IMR-90 (cell line): ENCODE measurements at regions not wholly inside any gene's neighbourhood (a gene's known extent, or its start where the extent isn't known, plus 50 kb on each side); places are given as distances from the start of the nearest gene placed in this dataset.

Experiments
- ATAC-seq: fragments of 200-7000 bp; cut with Tn5 transposase; 2 replicates; pipeline ENCODE4 v1.9.1; 2020; ENCODE audit warnings: low read depth, mild to moderate bottlenecking, moderate library complexity
- BruUV-seq: library from RNA; stranded (reverse); fragments of 400-500 nt; replicated peaks from 2 replicates; lab custom pipeline; 2021; lab: Mats Ljungman, UMichigan
- CTCF ChIA-PET: fragments of 300-600 bp; formaldehyde crosslinking; extraction: SDS; loops from one replicate; lab custom pipeline; 2021; ENCODE audit warnings: antibody characterized with exemption; lab: Yijun Ruan, JAX
- POLR2A ChIA-PET: fragments of 300-600 bp; sonication (Branson Sonifier 250); formaldehyde crosslinking; loops from one replicate; lab custom pipeline; 2022; ENCODE audit warnings: antibody characterized with exemption; ENCODE audit not compliant: unreplicated experiment; lab: Charles Lee
- DNase-seq: peaks from one replicate; pipeline ENCODE4 v3.0.0; 2013
- H2AFZ ChIP-seq: replicated peaks from 2 replicates; pipeline ENCODE3; 2013; ENCODE audit warnings: low read length, mild to moderate bottlenecking; ENCODE audit not compliant: poor library complexity
- H2AK5ac ChIP-seq: 2 replicates; pipeline ENCODE4 v1.6.1; 2013; ENCODE audit warnings: low read depth, low read length, inconsistent platforms
- H2AK9ac ChIP-seq: replicated peaks from 2 replicates; pipeline ENCODE3; 2013; ENCODE audit warnings: mild to moderate bottlenecking, low read depth, low read length, moderate library complexity; ENCODE audit not compliant: poor library complexity
- H2BK120ac ChIP-seq: 2 replicates; pipeline ENCODE4 v1.6.1; 2013; ENCODE audit warnings: low read depth, low read length, inconsistent platforms
- H2BK15ac ChIP-seq: 3 replicates; pipeline ENCODE4 v1.6.1; 2013; ENCODE audit warnings: low read depth, low read length, inconsistent platforms
- H2BK20ac ChIP-seq: 2 replicates; pipeline ENCODE4 v1.6.1; 2013; ENCODE audit warnings: low read depth, mild to moderate bottlenecking, inconsistent platforms, low read length, moderate library complexity
- H2BK5ac ChIP-seq: 2 replicates; pipeline ENCODE4 v1.6.1; 2013; ENCODE audit warnings: mild to moderate bottlenecking, low read depth, low read length, inconsistent platforms; ENCODE audit not compliant: poor library complexity, severe bottlenecking
- H3K14ac ChIP-seq: replicated peaks from 2 replicates; pipeline ENCODE4 v1.6.1; 2013; ENCODE audit warnings: low read depth, low read length, inconsistent platforms
- H3K18ac ChIP-seq: 2 replicates; pipeline ENCODE4 v1.6.1; 2013; ENCODE audit warnings: low read depth, low read length, control low read depth
- H3K23ac ChIP-seq: 2 replicates; pipeline ENCODE4 v1.6.1; 2013; ENCODE audit warnings: low read depth, low read length, inconsistent platforms
- H3K27ac ChIP-seq: 2 replicates; pipeline ENCODE4 v1.5.1; 2013; ENCODE audit warnings: mild to moderate bottlenecking, control low read depth, low read length; ENCODE audit not compliant: insufficient read depth
- H3K27me3 ChIP-seq: 2 replicates; pipeline ENCODE4 v1.6.1; 2013; ENCODE audit warnings: low read length; ENCODE audit not compliant: control insufficient read depth, insufficient read depth
- H3K36me3 ChIP-seq: 2 replicates; pipeline ENCODE4 v1.6.1; 2013; ENCODE audit warnings: low read length, mixed read lengths; ENCODE audit not compliant: control insufficient read depth, insufficient read depth
- H3K4ac ChIP-seq: 2 replicates; pipeline ENCODE4 v1.6.1; 2013; ENCODE audit warnings: low read depth, low read length, inconsistent platforms
- H3K4me1 ChIP-seq: 2 replicates; pipeline ENCODE4 v1.6.1; 2013; ENCODE audit warnings: low read length, mixed read lengths; ENCODE audit not compliant: control insufficient read depth, insufficient read depth
- H3K4me2 ChIP-seq: 2 replicates; pipeline ENCODE4 v1.6.1; 2013; ENCODE audit warnings: low read depth, mild to moderate bottlenecking, control low read depth, low read length, moderate library complexity
- H3K4me3 ChIP-seq: 2 replicates; pipeline ENCODE4 v1.5.1; 2013; ENCODE audit warnings: low read depth, mild to moderate bottlenecking, control low read depth, low read length, moderate library complexity; ENCODE audit not compliant: insufficient read depth
- H3K56ac ChIP-seq: 2 replicates; pipeline ENCODE4 v1.6.1; 2013; ENCODE audit warnings: low read length, inconsistent platforms; ENCODE audit not compliant: insufficient read depth; ENCODE audit errors: extremely low read depth
- H3K79me1 ChIP-seq, 2 experiments: 2 replicates each; pipeline ENCODE4 v1.6.1; 2013; ENCODE audit warnings: low read length in 2 of 2, inconsistent platforms in 1 of 2, low read depth in 1 of 2
- H3K9ac ChIP-seq: 2 replicates; pipeline ENCODE4 v1.6.1; 2013; ENCODE audit warnings: low read depth, low read length, control low read depth
- H3K9me1 ChIP-seq: 2 replicates; pipeline ENCODE4 v1.6.1; 2013; ENCODE audit warnings: low read length, inconsistent platforms; ENCODE audit not compliant: insufficient read depth
- H3K9me3 ChIP-seq: 2 replicates; pipeline ENCODE4 v1.6.1; 2013; ENCODE audit warnings: low read length; ENCODE audit not compliant: control insufficient read depth, insufficient read depth
- H4K20me1 ChIP-seq: 2 replicates; pipeline ENCODE4 v1.6.1; 2013; ENCODE audit warnings: low read length, inconsistent platforms; ENCODE audit not compliant: insufficient read depth
- H4K5ac ChIP-seq: 2 replicates; pipeline ENCODE4 v1.6.1; 2013; ENCODE audit warnings: mild to moderate bottlenecking, low read depth, low read length, control low read depth
- H4K8ac ChIP-seq, 2 experiments: 2 replicates each; pipeline ENCODE4 v1.6.1; 2013; ENCODE audit warnings: low read depth in 2 of 2, low read length in 2 of 2, control low read depth in 1 of 2, inconsistent platforms in 1 of 2
- H4K91ac ChIP-seq: 2 replicates; pipeline ENCODE4 v1.6.1; 2013; ENCODE audit warnings: low read depth, low read length, inconsistent platforms; ENCODE audit not compliant: insufficient read depth
- BHLHE40 ChIP-seq: fragments of 150-350 bp; IDR thresholded peaks from 2 replicates; pipeline ENCODE4 v1.6.1; 2016; ENCODE audit warnings: mild to moderate bottlenecking, low read depth, low read length
- CEBPB ChIP-seq: IDR thresholded peaks from 2 replicates; pipeline ENCODE4 v1.6.1; 2012; ENCODE audit warnings: low read depth, low read length, improper control_type of control experiment
- CHD1 ChIP-seq: IDR thresholded peaks from 2 replicates; pipeline ENCODE4 v1.6.1; 2012; ENCODE audit warnings: low read depth, low read length, improper control_type of control experiment
- ELK1 ChIP-seq: fragments of 150-350 bp; IDR thresholded peaks from 2 replicates; pipeline ENCODE4 v1.6.1; 2016; ENCODE audit warnings: low read depth, mild to moderate bottlenecking, low read length, moderate library complexity, borderline replicate concordance
- FOS ChIP-seq: fragments of 150-350 bp; IDR thresholded peaks from 2 replicates; pipeline ENCODE4 v1.6.1; 2016; ENCODE audit warnings: low read depth, low read length
- MAFK ChIP-seq: IDR thresholded peaks from 2 replicates; pipeline ENCODE4 v1.6.1; 2012; ENCODE audit warnings: low read depth, low read length, improper control_type of control experiment
- MAZ ChIP-seq: IDR thresholded peaks from 2 replicates; pipeline ENCODE4 v1.6.1; 2012; ENCODE audit warnings: low read depth, mild to moderate bottlenecking, low read length, improper control_type of control experiment, moderate library complexity, borderline replicate concordance
- MXI1 ChIP-seq: IDR thresholded peaks from 2 replicates; pipeline ENCODE4 v1.6.1; 2012; ENCODE audit warnings: low read depth, mild to moderate bottlenecking, low read length, moderate library complexity, borderline replicate concordance
- NFE2L2 ChIP-seq: fragments of 150-350 bp; IDR thresholded peaks from 2 replicates; pipeline ENCODE4 v1.6.1; 2016; ENCODE audit warnings: low read depth, mild to moderate bottlenecking, low read length
- POLR2A ChIP-seq: IDR thresholded peaks from 2 replicates; pipeline ENCODE4 v1.6.1; 2012; ENCODE audit warnings: mild to moderate bottlenecking, low read depth, low read length
- RAD21 ChIP-seq: IDR thresholded peaks from 2 replicates; pipeline ENCODE4 v1.6.1; 2012; ENCODE audit warnings: low read length, improper control_type of control experiment
- RCOR1 ChIP-seq: IDR thresholded peaks from 2 replicates; pipeline ENCODE4 v1.6.1; 2012; ENCODE audit warnings: mild to moderate bottlenecking, low read length, improper control_type of control experiment; ENCODE audit not compliant: insufficient replicate concordance
- RFX5 ChIP-seq: IDR thresholded peaks from 2 replicates; pipeline ENCODE4 v1.8.0; 2012; ENCODE audit warnings: low read depth, mild to moderate bottlenecking, low read length, moderate library complexity
- SMC3 ChIP-seq: fragments of 150-350 bp; IDR thresholded peaks from 2 replicates; pipeline ENCODE4 v1.6.1; 2016; ENCODE audit warnings: low read depth, mild to moderate bottlenecking, antibody characterized with exemption, low read length, moderate library complexity
- USF2 ChIP-seq: fragments of 150-350 bp; IDR thresholded peaks from 2 replicates; pipeline ENCODE4 v1.6.1; 2017; ENCODE audit warnings: mild to moderate bottlenecking, antibody characterized with exemption, low read length, low read depth
- WGBS, 2 experiments: methylation state at CpG; one replicate each; pipeline versions ENCODE4 v1.1.5 to v1.1.7; 2013; ENCODE audit warnings: missing lambda C conversion rate in 2 of 2; ENCODE audit not compliant: insufficient read length in 1 of 2; ENCODE audit errors: extremely low coverage in 2 of 2; 5-methylcytosine and 5-hydroxymethylcytosine counted together
- dilution Hi-C: fragments of 300-500 bp; cut with HindIII; formaldehyde crosslinking; loops from one replicate; pipeline ENCODE4 v1.14.3; 2018; ENCODE audit warnings: low sequenced_read_pairs; ENCODE audit not compliant: unreplicated experiment
- in situ Hi-C: fragments of 300-500 bp; cut with MboI; formaldehyde crosslinking; loops from 3 replicates; pipeline ENCODE4 v1.14.3; 2019; ENCODE audit warnings: low sequenced_read_pairs, inconsistent platforms, mixed read lengths
- intact Hi-C: fragments of 100-400 bp; cut with micrococcal nuclease; formaldehyde crosslinking; loops from 2 replicates; pipeline ENCODE4 v1.10.0; 2022
- TF ChIP-seq, protein P1 (sequence below): conservative IDR thresholded peaks from 2 replicates; pipeline ENCODE4 v1.5.1; 2012; ENCODE audit warnings: mild to moderate bottlenecking, low read depth, low read length, improper control_type of control experiment

DNA sequence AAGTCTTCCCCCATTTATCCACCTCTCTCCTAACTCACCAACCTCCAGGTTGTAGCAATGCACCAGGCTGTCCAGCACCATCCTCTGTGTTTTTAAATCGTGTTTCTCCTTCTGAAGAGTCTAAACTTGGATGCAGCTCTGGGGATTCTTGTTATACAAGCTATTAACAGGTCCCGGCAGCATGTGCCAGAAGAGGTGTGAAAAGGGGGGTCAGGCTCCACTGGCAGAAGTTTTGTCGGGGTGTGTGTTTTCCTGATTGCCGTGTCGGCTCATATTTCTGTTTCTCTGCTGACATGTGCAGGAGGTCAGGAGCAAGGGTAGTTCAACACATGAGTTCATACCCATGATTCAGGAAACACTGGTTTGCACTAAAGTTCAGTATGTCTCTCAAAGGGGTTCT, 658.6 kb upstream of the CAMK1G start:
- H3K27me3 ChIP-seq = no peaks in the 10 kb centered on the region
- no peak overlapping the region for H2AFZ ChIP-seq
- no peak overlapping the region for H3K27ac ChIP-seq
- H3K36me3 ChIP-seq = no peaks in the 10 kb centered on the region
- H4K91ac ChIP-seq = no peak overlapping the region
- H2AK9ac ChIP-seq = no peak overlapping the region
- H3K14ac ChIP-seq = no peak overlapping the region
- ATAC-seq = no peak
- CTCF ChIA-PET = no interaction called here
- in situ Hi-C loops = no loop called here
- H3K9ac ChIP-seq = no peak overlapping the region
- H4K8ac ChIP-seq = no peak overlapping the region
- no peak overlapping the region for H4K5ac ChIP-seq
- H3K18ac ChIP-seq = no peak overlapping the region
- H3K4me3 ChIP-seq = no peak overlapping the region
- H2BK15ac ChIP-seq = no peak overlapping the region
- H4K20me1 ChIP-seq = no peaks in the 10 kb centered on the region
- dilution Hi-C loops = no loop called here
- DNase-seq = no peak
- intact Hi-C loops = no loop called here
- no peak overlapping the region for H2BK120ac ChIP-seq
- H3K79me1 ChIP-seq = no peaks in the 10 kb centered on the region
- no peak overlapping the region for H3K4me2 ChIP-seq
- no peak overlapping the region for H3K23ac ChIP-seq
- peaks cover 14% of the 10 kb centered on the region for H3K9me3 ChIP-seq
- no peak overlapping the region for H2BK20ac ChIP-seq
- H3K4me1 ChIP-seq = no peaks in the 10 kb centered on the region
- H2AK5ac ChIP-seq = no peak overlapping the region
- H2BK5ac ChIP-seq = no peak overlapping the region
- no TSS peak for BruUV-seq
- TF ChIP-seq NFE2L2 (no peak), POLR2A (no peak), ELK1 (no peak), BHLHE40 (no peak), MXI1 (no peak), RCOR1 (no peak), CEBPB (no peak), USF2 (no peak), SMC3 (no peak), RAD21 (no peak), MAFK (no peak), FOS (no peak), RFX5 (no peak), CHD1 (no peak), MAZ (no peak)
- TF ChIP-seq, protein P1, sequence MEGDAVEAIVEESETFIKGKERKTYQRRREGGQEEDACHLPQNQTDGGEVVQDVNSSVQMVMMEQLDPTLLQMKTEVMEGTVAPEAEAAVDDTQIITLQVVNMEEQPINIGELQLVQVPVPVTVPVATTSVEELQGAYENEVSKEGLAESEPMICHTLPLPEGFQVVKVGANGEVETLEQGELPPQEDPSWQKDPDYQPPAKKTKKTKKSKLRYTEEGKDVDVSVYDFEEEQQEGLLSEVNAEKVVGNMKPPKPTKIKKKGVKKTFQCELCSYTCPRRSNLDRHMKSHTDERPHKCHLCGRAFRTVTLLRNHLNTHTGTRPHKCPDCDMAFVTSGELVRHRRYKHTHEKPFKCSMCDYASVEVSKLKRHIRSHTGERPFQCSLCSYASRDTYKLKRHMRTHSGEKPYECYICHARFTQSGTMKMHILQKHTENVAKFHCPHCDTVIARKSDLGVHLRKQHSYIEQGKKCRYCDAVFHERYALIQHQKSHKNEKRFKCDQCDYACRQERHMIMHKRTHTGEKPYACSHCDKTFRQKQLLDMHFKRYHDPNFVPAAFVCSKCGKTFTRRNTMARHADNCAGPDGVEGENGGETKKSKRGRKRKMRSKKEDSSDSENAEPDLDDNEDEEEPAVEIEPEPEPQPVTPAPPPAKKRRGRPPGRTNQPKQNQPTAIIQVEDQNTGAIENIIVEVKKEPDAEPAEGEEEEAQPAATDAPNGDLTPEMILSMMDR = no peak
- H3K56ac ChIP-seq = no peak overlapping the region
- no peaks in the 10 kb centered on the region for H3K9me1 ChIP-seq
- POLR2A ChIA-PET = no interaction called here
- no peak overlapping the region for H3K4ac ChIP-seq
- WGBS, 2 experiments = no CpG with 5 or more reads among the region's 5 CpGs
